ENCODE measurements at regions not wholly inside any gene's neighbourhood (a gene's known extent, or its start where the extent isn't known, plus 50 kb on each side); places are given as distances from the start of the nearest gene placed in this dataset.
A peak's percentile ranks its signal among the peaks of the same experiment; 100 is the strongest.

- H3K27ac ChIP-seq: no peak overlapping the region
- no peak for DNase-seq (ENCODE audit: low spot score)
- no peak overlapping the region for H3K4me3 ChIP-seq
- TF ChIP-seq CTCF (IDR thresholded peaks at IDR 0.05): no peak
Measured at GRCh38 chr5:165626161-165626560, 2120.7 kb downstream of the MAT2B start.

GRCh38 chr5:165627548-165628170 is 2122.2 kb downstream of the MAT2B start:
- Histone ChIP-seq H3K4me3 (no peak overlapping the region), H3K27ac (no peak overlapping the region)
- TF ChIP-seq CTCF (IDR thresholded peaks at IDR 0.05): no peak
- DNase-seq (ENCODE audit: low spot score): no peak

- TF ChIP-seq CTCF (IDR thresholded peaks at IDR 0.05): peak; percentile 34
- Histone ChIP-seq H3K27ac (no peak overlapping the region), H3K4me3 (no peak overlapping the region)
- no peak for DNase-seq (ENCODE audit: low spot score)
Measured at GRCh38 chr5:165630261-165630778, 2124.9 kb downstream of the MAT2B start.

GRCh38 chr5:165631235-165631634 is 2125.8 kb downstream of the MAT2B start:
- H3K27ac ChIP-seq: no peak overlapping the region
- DNase-seq (ENCODE audit: low spot score): no peak
- no peak overlapping the region for H3K4me3 ChIP-seq
- TF ChIP-seq CTCF (IDR thresholded peaks at IDR 0.05): no peak

GRCh38 chr5:165642366-165642765 is 2136.9 kb downstream of the MAT2B start:
- no peak for DNase-seq (ENCODE audit: low spot score)
- Histone ChIP-seq H3K27ac (no peak overlapping the region), H3K4me3 (no peak overlapping the region)
- TF ChIP-seq CTCF (IDR thresholded peaks at IDR 0.05): no peak

GRCh38 chr5:165665735-165666400 is 2160.4 kb downstream of the MAT2B start:
- no peak for DNase-seq (ENCODE audit: low spot score)
- no peak for TF ChIP-seq CTCF (IDR thresholded peaks at IDR 0.05)
- no peak overlapping the region for H3K27ac ChIP-seq

GRCh38 chr5:165673499-165673898 is 2168.1 kb downstream of the MAT2B start:
- no peak overlapping the region for H3K27ac ChIP-seq
- no peak overlapping the region for H3K4me3 ChIP-seq
- no peak for TF ChIP-seq CTCF (IDR thresholded peaks at IDR 0.05)
- no peak for DNase-seq (ENCODE audit: low spot score)

More at GRCh38 chr5:165665735-165666400, 2160.4 kb downstream of the MAT2B start:
- no peak overlapping the region for H3K4me3 ChIP-seq
